HUES64 (cell line): ENCODE measurements at regions not wholly inside any gene's neighbourhood (a gene's known extent, or its start where the extent isn't known, plus 50 kb on each side); places are given as distances from the start of the nearest gene placed in this dataset.

Experiments
- H3K27ac ChIP-seq: 2 replicates; pipeline ENCODE4 v1.7.0; 2013; ENCODE audit warnings: low read depth, low read length, inconsistent platforms
- H3K27me3 ChIP-seq: 2 replicates; pipeline ENCODE4 v1.6.1; 2013; ENCODE audit warnings: mild to moderate bottlenecking, low read length; ENCODE audit not compliant: insufficient read depth
- H3K36me3 ChIP-seq: 2 replicates; pipeline ENCODE4 v1.6.1; 2013; ENCODE audit warnings: mild to moderate bottlenecking, low read length; ENCODE audit not compliant: insufficient read depth
- H3K4me1 ChIP-seq: 2 replicates; pipeline ENCODE4 v1.6.1; 2013; ENCODE audit warnings: mild to moderate bottlenecking, low read length, moderate library complexity; ENCODE audit not compliant: insufficient read depth
- H3K4me3 ChIP-seq: 2 replicates; pipeline ENCODE4 v1.5.1; 2013; ENCODE audit warnings: mild to moderate bottlenecking, low read length, moderate library complexity
- H3K9ac ChIP-seq: 2 replicates; pipeline ENCODE4 v1.6.1; 2013; ENCODE audit warnings: mild to moderate bottlenecking, low read depth, low read length
- H3K9me3 ChIP-seq: 2 replicates; pipeline ENCODE4 v1.6.1; 2013; ENCODE audit warnings: low read depth, low read length; ENCODE audit not compliant: insufficient read depth
- WGBS: fragments of 150-250, 120-280 bp; methylation state at CpG from one replicate; pipeline ENCODE4 v1.1.7; 2013; ENCODE audit warnings: missing lambda C conversion rate; 5-methylcytosine and 5-hydroxymethylcytosine counted together

GRCh38 chr11:109859045-109859724 lies 234.0 kb upstream of the ZC3H12C start:
- Histone ChIP-seq H3K4me1 (peaks cover 7% of the 10 kb centered on the region; the same call in 1 of the 2 replicates), H3K9me3 (no peaks in the 10 kb centered on the region), H3K9ac (no peak overlapping the region), H3K27ac (no peak overlapping the region), H3K4me3 (no peak overlapping the region), H3K36me3 (no peaks in the 10 kb centered on the region), H3K27me3 (no peaks in the 10 kb centered on the region)
- 93% methylated on average over 4 of the region's 4 CpGs for WGBS

DNA sequence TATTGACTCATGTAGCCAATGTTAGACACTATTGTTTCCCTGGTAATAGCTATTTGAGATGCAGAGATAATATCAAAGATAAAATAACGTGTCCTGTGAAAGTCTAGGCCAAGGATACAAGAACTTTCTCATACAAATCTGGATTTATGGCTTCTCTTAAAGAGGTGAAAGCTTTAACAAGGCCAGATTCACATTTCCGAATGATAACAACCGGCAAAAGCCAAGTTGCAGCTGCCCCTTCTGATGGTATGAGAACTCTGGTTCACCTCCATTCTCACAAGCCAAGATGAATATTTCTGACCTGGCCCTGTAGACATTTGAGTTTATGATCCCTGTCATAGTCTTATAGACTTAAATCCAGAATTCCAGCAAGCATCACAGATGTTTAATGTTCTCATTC lies 230.4 kb upstream of the ZC3H12C start:
- H3K9ac ChIP-seq, result no peak overlapping the region
- H3K4me3 ChIP-seq, result no peak overlapping the region
- H3K36me3 ChIP-seq, result no peaks in the 10 kb centered on the region
- H3K9me3 ChIP-seq, result no peaks in the 10 kb centered on the region
- peaks cover 14% of the 10 kb centered on the region; the same call in 1 of the 2 replicates for H3K4me1 ChIP-seq
- no peaks in the 10 kb centered on the region for H3K27me3 ChIP-seq
- WGBS, result 96% methylated on average over 3 of the region's 3 CpGs
- H3K27ac ChIP-seq, result no peak overlapping the region

GRCh38 chr11:109864151-109864661 lies 229.0 kb upstream of the ZC3H12C start:
- Histone ChIP-seq H3K4me3 (no peak overlapping the region), H3K27ac (no peak overlapping the region), H3K36me3 (no peaks in the 10 kb centered on the region), H3K27me3 (no peaks in the 10 kb centered on the region), H3K4me1 (peaks cover 14% of the 10 kb centered on the region; the same call in 1 of the 2 replicates), H3K9me3 (no peaks in the 10 kb centered on the region), H3K9ac (no peak overlapping the region)
- 37% methylated on average over 3 of the region's 3 CpGs for WGBS

DNA sequence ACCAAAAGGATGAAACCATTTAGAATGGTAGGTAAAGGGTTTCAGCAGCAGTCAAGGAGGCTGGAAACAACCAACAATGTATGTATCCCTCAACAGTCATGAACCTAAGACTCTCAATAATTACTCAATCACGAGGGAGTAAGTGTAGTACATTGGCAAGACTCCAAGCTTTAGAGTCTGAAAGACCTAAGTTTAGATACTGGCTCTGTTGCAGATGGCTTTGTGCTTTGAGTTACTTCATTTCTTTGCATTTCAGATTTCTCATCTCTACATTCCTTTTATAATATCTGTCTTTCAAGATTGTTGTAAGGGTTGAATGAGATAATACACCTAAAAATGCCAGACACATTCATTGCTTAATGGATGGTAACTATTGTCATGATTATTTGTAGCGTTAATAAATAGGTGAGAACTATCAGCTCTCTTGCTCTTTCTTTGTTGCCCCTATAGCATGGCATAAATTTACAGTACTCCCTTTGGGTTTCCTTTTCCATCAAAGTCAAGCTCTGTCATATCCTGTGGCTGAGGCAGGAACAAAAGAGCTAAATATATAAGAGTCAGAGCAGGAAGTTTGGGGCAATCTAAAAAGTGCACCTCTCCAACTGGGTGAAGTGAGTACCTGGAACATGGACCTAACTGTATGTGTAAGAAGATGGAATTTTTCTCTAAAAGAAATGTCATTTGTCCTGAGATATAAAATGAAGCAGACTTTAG lies 228.2 kb upstream of the ZC3H12C start:
- no peaks in the 10 kb centered on the region for H3K9me3 ChIP-seq
- H3K4me1 ChIP-seq, result peaks cover 14% of the 10 kb centered on the region; the same call in 1 of the 2 replicates
- H3K27me3 ChIP-seq, result no peaks in the 10 kb centered on the region
- no peak overlapping the region for H3K27ac ChIP-seq
- no peak overlapping the region for H3K4me3 ChIP-seq
- no peaks in the 10 kb centered on the region for H3K36me3 ChIP-seq
- no peak overlapping the region for H3K9ac ChIP-seq
- WGBS, result 93% methylated on average over 2 of the region's 2 CpGs

- no peak overlapping the region for H3K4me3 ChIP-seq
- no peaks in the 10 kb centered on the region for H3K36me3 ChIP-seq
- H3K9me3 ChIP-seq, result no peaks in the 10 kb centered on the region
- H3K9ac ChIP-seq, result no peak overlapping the region
- H3K27me3 ChIP-seq, result no peaks in the 10 kb centered on the region
- H3K4me1 ChIP-seq, result peaks cover 14% of the 10 kb centered on the region; the same call in 1 of the 2 replicates
- WGBS, result 91% methylated on average over 5 of the region's 5 CpGs
- H3K27ac ChIP-seq, result no peak overlapping the region
Observed at GRCh38 chr11:109865548-109866186, 227.5 kb upstream of the ZC3H12C start.

DNA sequence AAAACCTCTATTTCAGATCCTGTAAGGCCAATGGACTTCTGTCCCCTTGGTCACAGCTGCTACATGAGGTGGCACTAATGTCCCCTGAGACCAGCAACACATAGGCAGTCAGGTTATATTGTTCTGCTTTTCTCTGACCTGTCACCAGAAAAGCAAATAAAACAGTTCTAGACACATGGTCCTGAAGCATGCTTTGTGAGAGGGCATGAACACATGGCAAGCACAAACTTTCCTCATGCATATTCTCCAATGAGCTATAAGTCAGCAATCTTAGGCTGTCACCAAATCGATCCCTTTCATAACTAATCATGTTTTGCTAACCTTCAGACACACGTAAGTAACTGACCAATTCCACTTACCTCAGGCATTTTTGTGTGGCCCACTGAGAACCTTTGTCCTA lies 225.4 kb upstream of the ZC3H12C start:
- no peak overlapping the region for H3K4me3 ChIP-seq
- peaks cover 2% of the 10 kb centered on the region; the same call in 1 of the 2 replicates for H3K9me3 ChIP-seq
- no peak overlapping the region for H3K27ac ChIP-seq
- no peaks in the 10 kb centered on the region for H3K36me3 ChIP-seq
- H3K9ac ChIP-seq, result no peak overlapping the region
- no peaks in the 10 kb centered on the region for H3K27me3 ChIP-seq
- 87% methylated on average over 2 of the region's 2 CpGs for WGBS
- H3K4me1 ChIP-seq, result peaks cover 14% of the 10 kb centered on the region; the same call in 1 of the 2 replicates

DNA sequence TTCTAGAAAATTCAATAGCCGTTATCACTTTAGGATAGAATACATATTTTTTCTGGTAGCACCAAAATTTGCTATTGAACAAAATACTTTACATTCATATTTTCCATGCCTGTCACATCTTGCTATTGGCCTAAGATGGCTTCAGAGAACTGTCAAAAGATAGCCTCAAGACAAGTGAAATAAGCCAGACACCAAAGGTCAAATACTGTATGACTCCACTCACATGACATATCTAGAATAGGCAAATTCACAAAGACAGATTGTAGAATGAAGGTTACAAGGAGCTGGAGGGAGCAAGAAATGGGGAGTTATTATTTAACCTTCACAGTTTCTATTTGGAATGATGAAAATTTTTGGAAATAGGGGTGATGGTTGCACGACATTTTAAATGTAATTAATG lies 223.7 kb upstream of the ZC3H12C start:
- Histone ChIP-seq H3K36me3 (no peaks in the 10 kb centered on the region), H3K4me3 (no peak overlapping the region), H3K9ac (no peak overlapping the region), H3K4me1 (peaks cover 3% of the 10 kb centered on the region; the same call in 1 of the 2 replicates), H3K27ac (no peak overlapping the region), H3K9me3 (peaks cover 2% of the 10 kb centered on the region; the same call in 1 of the 2 replicates), H3K27me3 (no peaks in the 10 kb centered on the region)
- 92% methylated on average over 2 of the region's 2 CpGs for WGBS

GRCh38 chr11:109870297-109870696 lies 222.9 kb upstream of the ZC3H12C start:
- Histone ChIP-seq H3K9ac (no peak overlapping the region), H3K27me3 (no peaks in the 10 kb centered on the region), H3K4me1 (no peaks in the 10 kb centered on the region), H3K36me3 (no peaks in the 10 kb centered on the region), H3K27ac (no peak overlapping the region), H3K9me3 (peaks cover 2% of the 10 kb centered on the region; the same call in 1 of the 2 replicates), H3K4me3 (no peak overlapping the region)
- WGBS, result 90% methylated on average over 5 of the region's 6 CpGs

GRCh38 chr11:109877043-109877442 lies 216.1 kb upstream of the ZC3H12C start:
- Histone ChIP-seq H3K27me3 (no peaks in the 10 kb centered on the region), H3K36me3 (no peaks in the 10 kb centered on the region), H3K4me1 (no peaks in the 10 kb centered on the region), H3K27ac (no peak overlapping the region), H3K9me3 (peaks cover 2% of the 10 kb centered on the region; the same call in 1 of the 2 replicates), H3K4me3 (no peak overlapping the region), H3K9ac (no peak overlapping the region)
- WGBS, result 89% methylated on average over 4 of the region's 4 CpGs

GRCh38 chr11:109884501-109884900 lies 208.7 kb upstream of the ZC3H12C start:
- no peaks in the 10 kb centered on the region for H3K36me3 ChIP-seq
- no peaks in the 10 kb centered on the region for H3K27me3 ChIP-seq
- H3K9ac ChIP-seq, result no peak overlapping the region
- no peak overlapping the region for H3K4me3 ChIP-seq
- H3K27ac ChIP-seq, result no peak overlapping the region
- H3K9me3 ChIP-seq, result no peaks in the 10 kb centered on the region
- no peaks in the 10 kb centered on the region for H3K4me1 ChIP-seq
- WGBS, result 94% methylated on average over 4 of the region's 4 CpGs

DNA sequence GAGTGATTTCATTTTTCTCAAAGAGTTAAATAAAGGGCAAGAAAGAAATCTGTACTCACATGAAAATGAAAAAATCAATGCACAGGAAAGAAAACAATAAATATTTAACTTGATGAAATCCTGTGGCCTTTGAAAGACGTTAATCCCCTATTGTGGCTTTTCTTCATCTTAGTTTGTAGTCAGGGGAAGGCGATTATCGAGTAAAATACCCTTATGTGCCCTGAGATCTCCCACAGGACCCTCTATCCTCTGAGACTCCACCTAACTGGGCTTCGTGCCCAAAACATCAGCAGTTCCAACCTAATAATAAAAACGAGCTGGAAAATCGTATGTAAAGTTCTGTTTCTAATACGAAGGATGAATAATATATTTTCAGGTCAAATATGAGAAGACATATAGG lies 208.2 kb upstream of the ZC3H12C start:
- H3K4me1 ChIP-seq, result no peaks in the 10 kb centered on the region
- H3K9ac ChIP-seq, result no peak overlapping the region
- no peaks in the 10 kb centered on the region for H3K27me3 ChIP-seq
- no peaks in the 10 kb centered on the region for H3K36me3 ChIP-seq
- no peak overlapping the region for H3K4me3 ChIP-seq
- no peaks in the 10 kb centered on the region for H3K9me3 ChIP-seq
- H3K27ac ChIP-seq, result no peak overlapping the region
- 96% methylated on average over 7 of the region's 7 CpGs for WGBS
